Lung (tissue), 11 donors: ENCODE measurements at regions not wholly inside any gene's neighbourhood (a gene's known extent, or its start where the extent isn't known, plus 50 kb on each side); places are given as distances from the start of the nearest gene placed in this dataset.

Experiments
- ATAC-seq: fragments of 200-7000 bp; cut with Tn5 transposase; one replicate; pipeline ENCODE4 v1.9.1; 2020; ENCODE audit warnings: moderate number of reproducible peaks; ENCODE audit not compliant: insufficient read depth, low FRiP score
- DNase-seq, 3 donors: peaks; one replicate each; pipeline ENCODE4 v3.0.0-alpha.2; 2013 to 2017
- H3K27ac ChIP-seq, 2 donors: one replicate each; pipeline ENCODE4 v1.5.1; 2013; ENCODE audit warnings: mild to moderate bottlenecking in 2 of 2, moderate library complexity in 2 of 2, control low read depth in 1 of 2, inconsistent platforms in 1 of 2, low read depth in 1 of 2, low read length in 1 of 2
- H3K27me3 ChIP-seq, 3 donors: one replicate each; pipeline ENCODE4 v1.5.1; 2013; ENCODE audit warnings: low read length in 2 of 3; ENCODE audit not compliant: control insufficient read depth in 3 of 3, insufficient read depth in 3 of 3
- H3K36me3 ChIP-seq, 4 donors: one replicate each; pipeline ENCODE4 v1.5.1; 2013; ENCODE audit warnings: low read length in 4 of 4, mild to moderate bottlenecking in 1 of 4, moderate library complexity in 1 of 4; ENCODE audit not compliant: control insufficient read depth in 4 of 4, insufficient read depth in 4 of 4
- H3K4me1 ChIP-seq, 5 donors: one replicate each; pipeline ENCODE4 v1.5.1; 2013; ENCODE audit warnings: low read length in 5 of 5, mild to moderate bottlenecking in 2 of 5, moderate library complexity in 1 of 5; ENCODE audit not compliant: control insufficient read depth in 5 of 5, insufficient read depth in 5 of 5
- H3K4me3 ChIP-seq: one replicate; pipeline ENCODE4 v1.5.1; 2013; ENCODE audit warnings: mild to moderate bottlenecking, control low read depth, moderate library complexity
- H3K9ac ChIP-seq, 2 donors: one replicate each; pipeline ENCODE4 v1.5.1; 2013; ENCODE audit warnings: low read length in 2 of 2, control low read depth in 1 of 2; ENCODE audit not compliant: insufficient read depth in 1 of 2
- H3K9me3 ChIP-seq, 4 donors: one replicate each; pipeline ENCODE4 v1.5.1; 2013; ENCODE audit warnings: low read length in 3 of 4, mild to moderate bottlenecking in 1 of 4, moderate library complexity in 1 of 4; ENCODE audit not compliant: control insufficient read depth in 4 of 4, insufficient read depth in 3 of 4
- WGBS, 2 donors: extraction: QIAGEN DNeasy Blood & Tissue Kit; methylation state at CpG; one replicate each; pipeline ENCODE4 v1.1.7; 2013; 5-methylcytosine and 5-hydroxymethylcytosine counted together
- TF ChIP-seq, protein P1 (sequence below): IDR thresholded peaks from 2 replicates; pipeline ENCODE4 v1.5.1; 2012; ENCODE audit warnings: mild to moderate bottlenecking; ENCODE audit errors: control extremely low read depth, extremely low read depth
- donor health status: control.
- donor health status: control.
- donor health status: Bipolar disorder and iron deficiency.
- donor health status: healthy.
- donor health status: DM: yes; HTN: yes; CAD: no.

DNA sequence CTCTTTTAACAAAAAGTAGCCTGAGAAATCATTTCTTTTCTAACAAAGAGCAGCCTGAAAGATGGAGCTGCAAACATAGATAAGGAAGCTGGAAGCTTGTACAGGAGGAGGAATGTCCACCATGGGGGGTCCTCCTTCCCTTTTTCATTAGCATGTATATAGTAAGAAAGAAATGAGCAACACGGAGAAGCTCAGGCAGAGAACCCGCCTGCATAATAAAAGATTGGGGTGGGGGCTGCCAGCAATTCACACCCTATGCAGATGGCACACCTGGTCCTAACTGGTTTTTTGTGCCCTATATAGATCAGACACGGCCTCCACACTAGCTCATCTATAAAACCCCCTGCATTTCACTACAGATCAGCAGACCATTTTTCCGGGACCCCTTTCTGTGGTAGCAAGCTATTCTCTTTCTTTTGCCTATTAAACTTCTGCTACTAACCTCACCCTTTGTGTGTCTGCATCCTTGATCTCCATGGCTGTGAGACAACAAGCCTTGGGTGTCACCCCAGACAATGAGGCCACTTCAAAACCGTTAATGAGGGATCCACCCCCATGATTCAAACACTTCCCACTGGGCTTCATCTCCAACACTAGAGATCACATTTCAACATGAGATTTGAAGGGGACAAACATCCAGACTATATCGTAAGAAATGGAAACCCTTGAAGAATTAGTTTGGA lies 167.5 kb upstream of the FREM2 start:
- no peaks in the 10 kb centered on the region for H3K36me3 ChIP-seq
- H3K9me3 ChIP-seq: no peaks in the 10 kb centered on the region
- WGBS, 2 donors: 75 to 85% methylated on average over 6 of the region's 6 CpGs
- DNase-seq (no peak), ATAC-seq (no peak)
- TF ChIP-seq, protein P1, sequence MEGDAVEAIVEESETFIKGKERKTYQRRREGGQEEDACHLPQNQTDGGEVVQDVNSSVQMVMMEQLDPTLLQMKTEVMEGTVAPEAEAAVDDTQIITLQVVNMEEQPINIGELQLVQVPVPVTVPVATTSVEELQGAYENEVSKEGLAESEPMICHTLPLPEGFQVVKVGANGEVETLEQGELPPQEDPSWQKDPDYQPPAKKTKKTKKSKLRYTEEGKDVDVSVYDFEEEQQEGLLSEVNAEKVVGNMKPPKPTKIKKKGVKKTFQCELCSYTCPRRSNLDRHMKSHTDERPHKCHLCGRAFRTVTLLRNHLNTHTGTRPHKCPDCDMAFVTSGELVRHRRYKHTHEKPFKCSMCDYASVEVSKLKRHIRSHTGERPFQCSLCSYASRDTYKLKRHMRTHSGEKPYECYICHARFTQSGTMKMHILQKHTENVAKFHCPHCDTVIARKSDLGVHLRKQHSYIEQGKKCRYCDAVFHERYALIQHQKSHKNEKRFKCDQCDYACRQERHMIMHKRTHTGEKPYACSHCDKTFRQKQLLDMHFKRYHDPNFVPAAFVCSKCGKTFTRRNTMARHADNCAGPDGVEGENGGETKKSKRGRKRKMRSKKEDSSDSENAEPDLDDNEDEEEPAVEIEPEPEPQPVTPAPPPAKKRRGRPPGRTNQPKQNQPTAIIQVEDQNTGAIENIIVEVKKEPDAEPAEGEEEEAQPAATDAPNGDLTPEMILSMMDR: no peak
- no peak overlapping the region for H3K9ac ChIP-seq
- H3K4me1 ChIP-seq: no peaks in the 10 kb centered on the region
- no peaks in the 10 kb centered on the region for H3K27me3 ChIP-seq
- no peak overlapping the region for H3K27ac ChIP-seq
- no peak overlapping the region for H3K4me3 ChIP-seq

DNA sequence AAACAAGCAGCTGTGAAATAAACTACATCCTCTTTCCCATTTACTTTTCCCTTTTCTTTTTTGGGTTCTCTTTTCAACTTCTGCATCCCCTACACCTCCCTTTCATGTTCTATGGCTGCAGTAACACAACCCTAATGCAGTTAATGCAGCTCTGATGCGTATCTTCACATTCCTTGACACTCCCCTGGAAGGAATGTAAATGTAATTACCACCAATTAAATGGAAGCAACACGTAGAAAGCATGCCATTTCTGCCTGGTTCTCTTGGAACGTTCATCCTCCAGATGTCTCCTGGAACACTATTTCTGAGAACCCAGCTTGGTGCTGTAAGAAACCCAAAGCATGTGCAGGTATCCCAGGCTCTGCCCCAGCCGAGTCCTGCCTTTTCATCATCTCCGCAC lies 166.8 kb upstream of the FREM2 start:
- H3K4me1 ChIP-seq: no peaks in the 10 kb centered on the region
- WGBS, 2 donors: 75 to 85% methylated on average over 5 of the region's 5 CpGs
- no peak for ATAC-seq

DNA sequence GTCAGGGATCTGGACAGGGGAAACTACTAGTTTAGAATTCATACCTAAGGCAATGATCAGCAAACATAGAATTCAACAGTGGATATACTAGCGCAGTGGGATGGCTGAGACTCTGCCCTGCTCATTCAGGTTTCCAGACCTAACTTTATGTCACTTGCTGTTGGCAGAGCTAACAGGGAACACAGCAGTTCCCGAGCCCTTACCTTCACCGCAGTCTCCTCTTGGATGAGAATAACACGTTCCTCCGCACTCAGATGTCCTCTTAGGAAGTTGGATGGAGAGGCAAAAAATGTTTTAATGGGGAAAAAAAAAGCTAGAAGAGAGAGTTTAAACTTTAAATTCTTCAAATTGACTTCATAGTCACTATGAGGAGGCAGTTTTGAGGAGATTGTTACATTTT lies 159.7 kb upstream of the FREM2 start:
- WGBS, 2 donors: 65 to 81% methylated on average over 5 of the region's 5 CpGs
- no peak overlapping the region for H3K4me3 ChIP-seq

More for the DNA sequence above, 166.8 kb upstream of the FREM2 start:
- Histone ChIP-seq H3K9ac (no peak overlapping the region), H3K4me3 (no peak overlapping the region), H3K27ac (no peak overlapping the region), H3K9me3 (no peaks in the 10 kb centered on the region), H3K36me3 (no peaks in the 10 kb centered on the region), H3K27me3 (no peaks in the 10 kb centered on the region)
- TF ChIP-seq, protein P1: no peak
- DNase-seq: no peak

More for the DNA sequence above, 159.7 kb upstream of the FREM2 start:
- Histone ChIP-seq H3K27ac (no peak overlapping the region), H3K9me3 (no peaks in the 10 kb centered on the region), H3K9ac (no peak overlapping the region), H3K27me3 (peaks cover 0 to 6% (median 0%) of the 10 kb centered on the region in 3 donors), H3K36me3 (no peaks in the 10 kb centered on the region), H3K4me1 (no peaks in the 10 kb centered on the region)
- TF ChIP-seq, protein P1: no peak
- DNase-seq (no peak), ATAC-seq (no peak)
